ENCODE measurements at regions not wholly inside any gene's neighbourhood (a gene's known extent, or its start where the extent isn't known, plus 50 kb on each side); places are given as distances from the start of the nearest gene placed in this dataset.

GRCh38 chr2:111665551-111666116, 218.4 kb downstream of the ANAPC1 start:
- Histone ChIP-seq H3K4me2 (no peak overlapping the region), H3K27me3 (no peaks in the 10 kb centered on the region), H4K20me1 (ENCODE audit: insufficient read depth, poor library complexity, severe bottlenecking) (no peaks in the 10 kb centered on the region), H3K9me3 (ENCODE audit: low read depth) (no peaks in the 10 kb centered on the region), H3K9me2 (replicated peaks; ENCODE audit: insufficient read depth) (no peaks in the 10 kb centered on the region), H2AFZ (no peak overlapping the region), H3K4me1 (ENCODE audit: insufficient read depth) (peaks cover 8% of the 10 kb centered on the region), H3K79me2 (no peaks in the 10 kb centered on the region), H3K4me3 (no peak overlapping the region), H3K27ac (no peak overlapping the region), H3K36me3 (replicated peaks; ENCODE audit: insufficient read depth, low read depth) (no peaks in the 10 kb centered on the region)
- DNase-seq (ENCODE audit: low spot score), result no peak
- WGBS (ENCODE audit: low lambda C conversion rate, missing lambda C conversion rate), result 93% methylated on average over 3 of the region's 3 CpGs
- TF ChIP-seq EZH2phosphoT487 (IDR thresholded peaks at IDR 0.05; ENCODE audit: low read depth, severe bottlenecking, unreplicated experiment), result no peak
- TF ChIP-seq EZH2 (IDR thresholded peaks at IDR 0.05; ENCODE audit: borderline replicate concordance), result no peak
- TF ChIP-seq CTCF (IDR thresholded peaks at IDR 0.05; ENCODE audit: poor library complexity), result no peak

DNA sequence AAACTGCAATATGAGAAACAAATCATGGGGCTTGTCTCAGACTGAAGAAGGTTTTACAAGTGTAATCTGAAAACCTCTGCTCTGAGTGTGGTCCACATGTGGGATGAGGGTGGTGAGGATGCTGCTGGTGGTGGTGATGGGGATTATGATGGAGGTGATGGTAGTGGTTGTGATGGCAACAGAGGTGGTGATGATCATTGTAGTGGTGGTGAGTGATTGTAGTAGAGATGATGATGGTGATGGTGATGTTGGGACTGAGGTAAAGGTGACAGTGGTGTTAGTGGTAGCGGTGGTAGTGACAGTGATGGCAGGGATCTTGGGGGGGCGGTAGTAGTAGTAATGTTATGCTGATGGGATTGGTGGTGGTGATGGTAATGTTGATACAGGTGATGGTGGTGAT, 217.8 kb downstream of the ANAPC1 start:
- no peak overlapping the region for H3K4me2 ChIP-seq
- H3K4me3 ChIP-seq, result no peak overlapping the region
- no peaks in the 10 kb centered on the region for H3K27me3 ChIP-seq
- H2AFZ ChIP-seq, result no peak overlapping the region
- WGBS (ENCODE audit: low lambda C conversion rate, missing lambda C conversion rate), result 100% methylated on average over 2 of the region's 2 CpGs
- H3K9me3 ChIP-seq (ENCODE audit: low read depth), result no peaks in the 10 kb centered on the region
- peaks cover 8% of the 10 kb centered on the region for H3K4me1 ChIP-seq (ENCODE audit: insufficient read depth)
- no peak for DNase-seq (ENCODE audit: low spot score)
- TF ChIP-seq EZH2phosphoT487 (IDR thresholded peaks at IDR 0.05; ENCODE audit: low read depth, severe bottlenecking, unreplicated experiment) (no peak), EZH2 (IDR thresholded peaks at IDR 0.05; ENCODE audit: borderline replicate concordance) (no peak), CTCF (IDR thresholded peaks at IDR 0.05; ENCODE audit: poor library complexity) (no peak)
- no peaks in the 10 kb centered on the region for H3K36me3 ChIP-seq (replicated peaks; ENCODE audit: insufficient read depth, low read depth)
- no peaks in the 10 kb centered on the region for H4K20me1 ChIP-seq (ENCODE audit: insufficient read depth, poor library complexity, severe bottlenecking)
- H3K9me2 ChIP-seq (replicated peaks; ENCODE audit: insufficient read depth), result no peaks in the 10 kb centered on the region
- H3K79me2 ChIP-seq, result no peaks in the 10 kb centered on the region
- no peak overlapping the region for H3K27ac ChIP-seq

- 93% methylated on average over 8 of the region's 8 CpGs for WGBS (ENCODE audit: low lambda C conversion rate, missing lambda C conversion rate)
- Histone ChIP-seq H3K4me1 (ENCODE audit: insufficient read depth) (peaks cover 8% of the 10 kb centered on the region), H3K9me2 (replicated peaks; ENCODE audit: insufficient read depth) (no peaks in the 10 kb centered on the region), H3K4me2 (no peak overlapping the region), H2AFZ (no peak overlapping the region), H3K27ac (no peak overlapping the region), H3K4me3 (no peak overlapping the region), H3K9me3 (ENCODE audit: low read depth) (no peaks in the 10 kb centered on the region), H4K20me1 (ENCODE audit: insufficient read depth, poor library complexity, severe bottlenecking) (no peaks in the 10 kb centered on the region), H3K79me2 (no peaks in the 10 kb centered on the region), H3K36me3 (replicated peaks; ENCODE audit: insufficient read depth, low read depth) (no peaks in the 10 kb centered on the region), H3K27me3 (no peaks in the 10 kb centered on the region)
- no peak for DNase-seq (ENCODE audit: low spot score)
- TF ChIP-seq CTCF (IDR thresholded peaks at IDR 0.05; ENCODE audit: poor library complexity), result no peak
- TF ChIP-seq EZH2phosphoT487 (IDR thresholded peaks at IDR 0.05; ENCODE audit: low read depth, severe bottlenecking, unreplicated experiment), result no peak
- TF ChIP-seq EZH2 (IDR thresholded peaks at IDR 0.05; ENCODE audit: borderline replicate concordance), result no peak
These were observed 217.0 kb downstream of the ANAPC1 start for GRCh38 chr2:111667001-111667400.
